ENCODE measurements at regions not wholly inside any gene's neighbourhood (a gene's known extent, or its start where the extent isn't known, plus 50 kb on each side); places are given as distances from the start of the nearest gene placed in this dataset.

GRCh38 chrX:39810901-39811300 lies 286.9 kb downstream of the BCOR start:
- DNase-seq (ENCODE audit: low read depth), result no peak

GRCh38 chrX:39811376-39811775 lies 286.4 kb downstream of the BCOR start:
- DNase-seq (ENCODE audit: low read depth), result no peak

DNA sequence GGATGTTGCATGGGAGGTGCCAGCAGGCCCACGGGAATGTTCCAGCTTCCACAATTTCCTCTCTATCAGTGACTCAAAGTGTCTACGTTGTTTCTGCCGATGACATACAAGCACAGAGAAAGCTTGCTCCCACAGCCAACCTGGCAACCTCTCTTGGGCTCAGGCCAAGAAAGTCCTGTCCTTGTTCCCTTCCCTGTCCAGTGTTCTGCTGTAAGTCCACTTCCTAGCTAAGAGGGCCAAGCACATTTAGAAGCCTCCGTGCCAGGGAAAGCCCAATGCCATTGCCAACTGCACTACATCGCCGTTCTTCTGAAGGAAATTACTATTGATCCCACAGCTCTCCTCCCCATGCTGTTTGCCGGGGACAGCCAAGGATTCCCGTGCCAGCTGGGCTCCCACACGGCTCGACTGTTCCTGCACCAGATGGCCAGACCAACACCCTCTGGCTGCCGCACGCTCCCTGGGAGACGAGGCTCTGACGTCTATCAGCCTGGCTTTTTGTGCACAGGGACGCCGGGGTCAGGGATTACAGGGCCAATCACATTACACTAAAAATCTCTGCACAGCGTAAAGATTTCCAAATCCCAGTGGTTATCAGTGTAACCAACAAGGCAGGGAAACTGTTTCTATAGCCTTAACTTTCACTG lies 284.0 kb downstream of the BCOR start:
- no peak for DNase-seq (ENCODE audit: low read depth)

GRCh38 chrX:39814391-39814790 lies 283.4 kb downstream of the BCOR start:
- no peak for DNase-seq (ENCODE audit: low read depth)

DNA sequence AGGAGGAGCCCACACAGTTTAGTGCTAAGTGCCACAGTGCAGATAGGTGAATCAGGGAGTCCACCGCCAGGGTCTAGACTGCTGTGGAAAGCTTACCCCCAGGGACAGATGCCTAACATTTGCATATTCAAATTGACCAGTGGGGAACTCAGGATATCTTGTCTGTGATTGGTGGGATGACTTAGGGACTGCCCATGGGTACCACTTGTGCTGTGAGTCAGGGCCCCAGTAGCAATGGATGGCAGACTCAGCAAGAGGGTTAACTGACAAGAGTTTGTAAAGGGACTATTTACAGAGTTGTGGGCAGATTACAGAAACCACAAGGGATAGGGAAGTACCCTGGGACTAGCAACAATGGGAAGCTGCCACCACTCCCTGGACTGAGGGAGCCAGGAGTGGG lies 282.1 kb downstream of the BCOR start:
- no peak for DNase-seq (ENCODE audit: low read depth)

GRCh38 chrX:39816871-39817731 lies 280.7 kb downstream of the BCOR start:
- DNase-seq (ENCODE audit: low read depth), result no peak

DNA sequence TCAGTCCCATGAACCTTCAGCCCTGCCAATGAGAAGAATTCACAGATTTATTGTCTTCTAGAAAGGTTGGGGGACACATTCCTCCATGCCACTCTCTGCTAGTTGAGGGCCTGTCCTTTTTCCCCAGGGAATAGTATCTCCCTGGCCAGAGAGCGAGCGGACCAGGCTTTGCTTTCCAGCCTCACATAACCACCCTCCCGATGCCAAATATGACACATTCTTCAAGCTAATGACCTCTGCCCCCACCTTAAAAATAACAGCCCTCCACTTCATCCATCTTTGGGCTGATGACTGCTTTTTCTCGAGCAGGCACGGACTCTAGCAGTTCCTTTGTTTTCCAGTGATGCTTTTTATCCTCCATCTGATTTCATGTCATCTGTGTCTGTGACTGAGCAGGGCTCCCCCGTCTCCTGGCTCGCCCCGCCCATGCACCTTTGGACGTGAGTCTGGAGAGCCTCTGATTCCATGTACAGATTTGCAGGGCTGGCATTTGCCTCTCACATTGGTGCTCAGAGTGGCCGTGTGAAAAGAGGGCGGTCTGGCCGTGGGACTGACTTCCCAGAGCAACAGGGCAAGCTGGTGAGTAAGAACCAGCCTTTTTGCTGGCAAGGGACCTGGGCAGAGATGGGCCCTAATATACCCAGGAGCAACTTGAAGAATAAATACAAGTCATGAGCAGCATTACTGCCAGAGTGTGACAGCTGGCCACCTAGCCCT lies 279.8 kb downstream of the BCOR start:
- DNase-seq (ENCODE audit: low read depth), result no peak

GRCh38 chrX:39818750-39819149 lies 279.0 kb downstream of the BCOR start:
- no peak for DNase-seq (ENCODE audit: low read depth)

DNA sequence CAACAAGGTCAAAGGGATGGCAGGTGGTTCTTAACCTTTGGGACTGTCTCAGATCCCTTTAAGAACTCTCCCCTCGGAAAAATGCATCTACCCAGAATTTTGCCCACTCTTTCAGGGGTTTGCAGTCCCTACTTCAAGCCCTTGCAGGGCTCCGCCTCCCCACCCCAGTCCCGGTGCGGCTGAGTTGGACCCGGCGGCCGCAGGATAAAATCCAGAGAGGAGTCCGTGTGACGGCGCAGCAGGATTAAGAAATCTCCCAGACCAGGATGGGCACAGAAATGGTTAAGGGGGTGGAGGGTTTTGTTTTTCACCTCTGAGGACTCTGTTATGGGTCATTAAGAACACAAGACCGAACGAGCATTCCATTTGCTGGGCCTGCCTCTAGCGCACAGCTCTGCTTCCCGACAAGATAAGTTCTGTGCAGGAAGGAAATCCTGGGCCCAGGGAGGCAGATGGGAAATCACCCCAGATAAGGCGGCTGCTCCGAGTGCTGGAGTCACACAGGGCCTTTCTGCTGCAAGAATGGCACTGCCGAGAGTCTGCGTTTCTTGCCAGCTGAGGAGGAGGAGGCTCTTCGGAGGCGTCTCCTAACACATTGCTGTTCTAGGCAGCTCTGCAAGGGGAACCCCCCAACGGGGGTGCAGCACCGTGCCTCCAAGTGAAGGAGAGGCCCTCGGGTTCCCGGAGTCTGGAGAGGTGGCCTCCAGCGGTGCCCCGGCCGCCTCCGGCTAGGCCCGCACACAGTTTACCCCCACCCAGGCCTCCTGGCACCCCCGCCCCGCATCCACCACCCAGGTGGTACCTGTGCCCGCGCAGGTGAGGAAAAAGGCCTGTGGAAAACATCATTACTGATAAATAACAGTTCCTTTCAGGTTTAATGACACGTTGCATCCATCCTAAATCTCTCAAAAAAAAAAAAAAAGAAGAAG lies 277.6 kb downstream of the BCOR start:
- no peak for DNase-seq (ENCODE audit: low read depth)

DNA sequence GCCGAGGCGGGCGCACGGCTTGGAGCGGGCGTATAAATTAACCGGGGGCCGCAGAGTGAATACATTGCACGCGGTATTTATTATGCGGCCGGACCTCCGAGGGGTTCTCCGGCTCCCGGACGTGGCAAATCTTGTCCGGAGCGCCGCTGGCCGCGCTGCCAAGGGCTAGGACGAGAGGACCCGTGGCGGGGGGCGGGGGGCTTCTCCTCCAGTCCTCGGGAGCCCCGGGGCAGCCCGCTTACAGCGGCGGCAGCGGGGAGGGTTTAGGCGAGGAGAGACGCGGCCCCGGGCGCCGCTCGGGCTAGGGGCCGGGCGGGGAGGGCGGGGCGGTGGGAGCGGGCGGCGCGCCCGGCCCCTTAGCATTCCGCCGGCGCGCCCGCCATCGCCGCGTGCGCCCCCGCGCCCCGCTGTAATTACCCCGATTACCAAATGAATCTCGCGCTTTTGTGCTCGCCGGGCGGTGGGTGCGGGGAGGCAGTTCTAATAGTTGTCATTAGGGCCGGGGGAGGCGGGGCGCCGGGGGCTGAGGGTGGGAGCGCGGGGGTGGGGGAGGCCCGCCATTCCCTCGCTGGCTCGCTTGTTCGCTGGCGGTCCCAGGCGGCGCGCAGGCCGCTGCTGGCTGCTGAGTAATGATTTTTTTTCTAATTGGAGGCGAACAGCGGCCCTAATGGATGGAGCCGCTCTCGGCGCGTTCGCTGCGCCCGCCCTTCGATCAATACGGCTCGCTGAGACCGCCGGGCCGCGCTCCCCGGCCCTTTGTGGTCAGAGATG lies 276.6 kb downstream of the BCOR start:
- DNase-seq (ENCODE audit: low read depth), result no peak

DNA sequence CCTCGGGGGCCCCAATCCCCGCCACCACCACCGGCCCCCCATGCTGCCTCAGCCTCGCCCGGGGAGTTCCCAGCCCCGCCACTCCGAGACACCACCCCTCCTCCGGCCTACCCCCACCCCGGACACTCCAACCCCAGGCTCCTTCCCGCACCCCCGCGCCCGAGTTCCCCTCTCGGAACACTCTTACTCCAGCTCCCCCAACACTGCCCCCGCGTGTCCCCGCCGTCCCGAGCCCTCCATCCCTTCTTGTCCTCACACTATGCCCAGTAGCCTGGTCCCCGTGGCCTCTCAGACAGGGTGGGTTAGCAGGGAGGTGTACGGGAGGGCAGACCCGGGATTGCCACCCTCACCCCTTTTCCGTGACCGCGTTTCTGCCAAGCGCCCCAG lies 276.1 kb downstream of the BCOR start:
- DNase-seq (ENCODE audit: low read depth), result no peak

- DNase-seq (ENCODE audit: low read depth), result no peak
Observed at GRCh38 chrX:39822133-39822748, 275.5 kb downstream of the BCOR start.

GRCh38 chrX:39823424-39823823 lies 274.3 kb downstream of the BCOR start:
- DNase-seq (ENCODE audit: low read depth), result no peak

GRCh38 chrX:39823854-39824253 lies 273.9 kb downstream of the BCOR start:
- DNase-seq (ENCODE audit: low read depth), result no peak

DNA sequence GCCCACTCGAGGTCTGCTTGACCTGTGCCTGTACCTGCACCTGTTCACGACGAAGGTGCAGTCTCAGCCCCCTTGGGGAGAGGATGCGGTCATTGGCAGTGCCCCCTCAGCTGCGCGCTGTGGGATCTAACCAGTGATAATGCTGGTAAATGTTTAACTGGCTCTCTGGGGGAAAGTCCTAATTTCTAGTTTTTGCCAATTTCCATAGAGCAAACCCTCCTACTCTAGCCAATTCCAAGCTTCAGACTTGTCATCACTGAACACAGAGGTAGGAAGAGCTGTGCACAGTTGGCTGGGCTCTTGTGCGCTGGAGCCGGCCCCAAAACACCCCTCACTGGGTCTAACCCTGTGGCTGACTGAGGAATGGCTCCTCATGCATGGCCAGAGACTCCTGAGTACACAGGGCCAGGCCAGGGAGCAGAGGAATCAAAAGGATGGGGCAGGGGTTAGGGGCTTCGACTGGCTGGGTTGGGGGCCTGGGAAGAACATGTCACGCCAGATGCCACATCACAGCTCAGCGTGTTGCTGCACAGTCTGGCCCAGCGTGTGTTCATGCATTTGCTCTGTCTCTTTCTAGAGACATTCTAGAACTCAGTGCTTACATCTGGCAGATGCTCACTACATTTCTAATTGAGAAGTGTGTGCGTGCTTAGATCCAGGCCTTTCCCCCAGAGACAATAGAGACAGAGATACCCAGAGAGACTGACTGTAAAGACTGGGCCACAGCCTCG lies 270.8 kb downstream of the BCOR start:
- no peak for DNase-seq (ENCODE audit: low read depth)

GRCh38 chrX:39827951-39828350 lies 269.8 kb downstream of the BCOR start:
- no peak for DNase-seq (ENCODE audit: low read depth)

DNA sequence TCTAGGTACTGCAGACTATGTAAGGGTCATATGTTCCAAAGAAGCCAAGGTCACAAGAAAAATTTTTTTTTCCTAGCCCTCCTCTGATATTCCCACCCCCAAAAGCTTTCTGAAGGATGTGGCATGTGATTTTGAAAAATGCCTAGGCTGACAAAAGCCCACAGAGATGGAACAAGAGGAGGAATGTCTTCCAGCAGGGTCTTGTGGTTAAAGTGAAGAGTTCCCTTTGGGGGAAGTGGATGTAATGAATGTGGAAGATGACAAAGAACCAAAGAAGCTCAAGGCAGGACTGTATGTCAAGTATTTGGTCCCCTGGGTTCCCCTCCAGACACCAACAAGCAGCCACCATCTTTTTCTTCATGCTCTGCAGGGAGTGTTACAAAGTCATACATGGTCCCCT lies 268.8 kb downstream of the BCOR start:
- no peak for DNase-seq (ENCODE audit: low read depth)

- DNase-seq (ENCODE audit: low read depth), result no peak
Observed at GRCh38 chrX:39829965-39830364, 267.8 kb downstream of the BCOR start.

- DNase-seq (ENCODE audit: low read depth), result no peak
Observed at GRCh38 chrX:39830414-39830813, 267.3 kb downstream of the BCOR start.

- no peak for DNase-seq (ENCODE audit: low read depth)
Observed at GRCh38 chrX:39832211-39832610, 265.5 kb downstream of the BCOR start.
